ENCODE measurements at regions not wholly inside any gene's neighbourhood (a gene's known extent, or its start where the extent isn't known, plus 50 kb on each side); places are given as distances from the start of the nearest gene placed in this dataset.

Small RNAs in the stretch of these regions (small RNA-seq; reads per million reads assigned to genes)
- 0 reads per million in 2 donors for gene RNU7-148P
